ENCODE measurements at regions not wholly inside any gene's neighbourhood (a gene's known extent, or its start where the extent isn't known, plus 50 kb on each side); places are given as distances from the start of the nearest gene placed in this dataset.

- TF ChIP-seq, protein P1, sequence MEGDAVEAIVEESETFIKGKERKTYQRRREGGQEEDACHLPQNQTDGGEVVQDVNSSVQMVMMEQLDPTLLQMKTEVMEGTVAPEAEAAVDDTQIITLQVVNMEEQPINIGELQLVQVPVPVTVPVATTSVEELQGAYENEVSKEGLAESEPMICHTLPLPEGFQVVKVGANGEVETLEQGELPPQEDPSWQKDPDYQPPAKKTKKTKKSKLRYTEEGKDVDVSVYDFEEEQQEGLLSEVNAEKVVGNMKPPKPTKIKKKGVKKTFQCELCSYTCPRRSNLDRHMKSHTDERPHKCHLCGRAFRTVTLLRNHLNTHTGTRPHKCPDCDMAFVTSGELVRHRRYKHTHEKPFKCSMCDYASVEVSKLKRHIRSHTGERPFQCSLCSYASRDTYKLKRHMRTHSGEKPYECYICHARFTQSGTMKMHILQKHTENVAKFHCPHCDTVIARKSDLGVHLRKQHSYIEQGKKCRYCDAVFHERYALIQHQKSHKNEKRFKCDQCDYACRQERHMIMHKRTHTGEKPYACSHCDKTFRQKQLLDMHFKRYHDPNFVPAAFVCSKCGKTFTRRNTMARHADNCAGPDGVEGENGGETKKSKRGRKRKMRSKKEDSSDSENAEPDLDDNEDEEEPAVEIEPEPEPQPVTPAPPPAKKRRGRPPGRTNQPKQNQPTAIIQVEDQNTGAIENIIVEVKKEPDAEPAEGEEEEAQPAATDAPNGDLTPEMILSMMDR (IDR thresholded peaks at IDR 0.05; ENCODE audit: low read depth, low read length): no peak
- H3K4me3 ChIP-seq (replicated peaks in 1 of 2; ENCODE audit: low read depth in 2 of 2, low read length in 2 of 2): no peak overlapping the region
- DNase-seq (ENCODE audit: low read depth in 2 of 2): no peak
Observed at GRCh38 chr2:118638453-118638852, 209.0 kb downstream of the EN1 start.

DNA sequence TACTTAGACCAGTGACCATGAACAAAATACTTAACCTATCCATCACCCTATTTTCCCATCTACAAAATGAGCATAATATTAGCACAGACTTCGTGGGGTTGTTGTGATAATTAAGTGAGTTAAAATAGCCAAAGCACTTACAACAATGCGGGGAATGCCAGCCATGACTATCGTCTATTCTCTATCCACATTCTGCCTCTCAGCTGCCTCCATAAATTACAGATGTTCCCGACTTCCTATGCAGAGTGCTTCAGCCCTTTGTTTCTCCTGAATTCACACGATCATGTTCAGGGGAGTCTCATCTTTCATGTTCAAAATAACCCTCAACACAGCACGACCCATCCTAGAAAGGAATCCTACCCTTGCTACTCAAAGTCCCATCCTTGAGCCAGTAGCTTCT is 211.6 kb downstream of the EN1 start:
- TF ChIP-seq, protein P1 (IDR thresholded peaks at IDR 0.05; ENCODE audit: low read depth, low read length): no peak
- no peak overlapping the region for H3K4me3 ChIP-seq (replicated peaks in 1 of 2; ENCODE audit: low read depth in 2 of 2, low read length in 2 of 2)
- no peak for DNase-seq (ENCODE audit: low read depth in 2 of 2)

DNA sequence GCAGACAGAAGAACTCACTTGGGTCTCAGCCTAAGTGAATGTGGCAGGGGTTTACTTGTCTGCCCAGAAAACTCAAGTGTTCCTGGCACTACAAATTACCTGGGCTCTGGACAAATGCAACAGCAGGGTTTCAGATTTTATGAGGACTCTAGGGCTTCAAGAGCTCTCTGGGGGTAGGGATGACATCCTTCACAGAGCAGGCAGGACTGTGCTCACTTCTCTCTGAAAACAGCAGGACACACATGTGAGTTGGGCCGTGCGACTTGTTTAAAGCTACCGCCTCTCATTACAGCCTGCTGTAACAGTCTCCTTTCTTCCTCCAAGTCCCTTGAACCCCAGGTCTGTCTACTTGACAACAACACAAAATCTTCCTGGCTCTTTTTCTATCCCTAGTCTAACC is 212.6 kb downstream of the EN1 start:
- H3K4me3 ChIP-seq (replicated peaks in 1 of 2; ENCODE audit: low read depth in 2 of 2, low read length in 2 of 2): no peak overlapping the region
- TF ChIP-seq, protein P1 (IDR thresholded peaks at IDR 0.05; ENCODE audit: low read depth, low read length): no peak
- no peak for DNase-seq (ENCODE audit: low read depth in 2 of 2)

DNA sequence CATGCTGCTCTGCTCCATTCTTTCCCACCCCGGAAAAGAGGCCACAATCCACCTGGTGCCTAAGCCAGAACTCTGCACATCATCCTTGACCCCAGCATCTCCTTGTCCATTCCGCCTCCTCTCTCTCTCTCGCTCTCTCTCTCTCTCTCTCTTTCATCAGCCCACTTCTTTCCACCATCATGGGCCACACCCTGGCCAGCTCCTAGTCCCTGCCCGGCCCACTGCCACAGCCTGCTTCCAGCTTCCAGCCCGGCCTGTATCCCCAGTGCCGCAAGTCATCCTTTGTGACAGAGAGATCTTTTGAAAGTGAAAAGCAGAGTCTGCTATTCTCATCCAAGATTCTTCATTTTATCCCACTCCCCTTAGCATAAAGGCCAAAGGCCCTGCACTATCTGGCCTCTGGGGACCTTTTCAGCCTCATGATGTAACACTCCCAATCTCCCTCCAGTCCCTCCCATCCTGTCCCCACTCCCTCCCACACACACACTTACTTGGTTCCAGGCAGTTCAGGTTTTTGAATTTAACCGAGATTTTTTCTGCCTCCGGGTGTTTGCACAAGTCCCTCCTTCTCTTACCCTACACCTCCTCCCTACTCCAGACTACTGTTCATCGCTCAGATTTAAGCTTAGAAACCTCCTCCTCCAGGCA is 214.0 kb downstream of the EN1 start:
- TF ChIP-seq, protein P1 (IDR thresholded peaks at IDR 0.05; ENCODE audit: low read depth, low read length): no peak
- DNase-seq (ENCODE audit: low read depth in 2 of 2): no peak
- no peak overlapping the region for H3K4me3 ChIP-seq (replicated peaks in 1 of 2; ENCODE audit: low read depth in 2 of 2, low read length in 2 of 2)

DNA sequence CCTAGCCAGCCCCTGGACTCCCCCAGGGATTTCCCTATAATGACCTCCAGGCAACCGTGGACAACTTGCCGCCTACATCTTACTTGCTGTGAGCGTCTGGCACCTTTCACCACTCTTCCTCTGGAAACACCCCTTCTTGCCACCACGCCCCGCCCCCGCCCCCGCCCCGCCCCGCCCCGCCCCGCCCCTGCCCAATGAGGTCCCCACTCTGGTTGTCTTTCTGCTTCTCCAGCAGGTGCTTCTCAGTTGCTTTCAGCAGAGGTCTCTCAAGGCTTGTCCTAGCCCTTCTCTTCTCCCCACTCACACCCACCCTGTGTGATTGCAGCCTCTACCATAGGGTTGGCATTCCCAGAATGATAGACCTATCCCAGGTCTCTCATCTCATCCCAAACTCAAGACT is 214.5 kb downstream of the EN1 start:
- H3K4me3 ChIP-seq (replicated peaks in 1 of 2; ENCODE audit: low read depth in 2 of 2, low read length in 2 of 2): no peak overlapping the region
- TF ChIP-seq, protein P1 (IDR thresholded peaks at IDR 0.05; ENCODE audit: low read depth, low read length): no peak
- DNase-seq (ENCODE audit: low read depth in 2 of 2): no peak

DNA sequence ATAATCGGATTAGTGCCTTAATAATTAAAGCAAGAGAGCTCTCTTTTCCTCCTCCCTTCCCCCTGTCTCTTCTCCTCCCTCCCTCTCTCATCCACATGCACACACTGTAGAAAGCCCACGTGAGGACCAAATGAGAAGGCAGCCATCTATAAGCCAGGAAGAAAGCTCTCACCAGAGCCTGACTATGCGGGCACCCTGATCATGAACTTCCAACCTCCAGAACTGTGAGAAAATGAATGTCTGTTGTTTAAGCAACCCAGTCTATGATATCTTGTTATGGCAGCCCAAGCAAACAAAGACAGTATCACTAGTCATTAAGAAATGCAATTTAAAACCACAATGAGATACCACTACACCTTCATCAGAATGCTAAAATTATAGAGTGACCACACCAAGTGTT is 220.3 kb downstream of the EN1 start:
- no peak for DNase-seq (ENCODE audit: low read depth in 2 of 2)
- H3K4me3 ChIP-seq (replicated peaks in 1 of 2; ENCODE audit: low read depth in 2 of 2, low read length in 2 of 2): no peak overlapping the region
- TF ChIP-seq, protein P1 (IDR thresholded peaks at IDR 0.05; ENCODE audit: low read depth, low read length): no peak

GRCh38 chr2:118622913-118623312 is 224.5 kb downstream of the EN1 start:
- no peak for DNase-seq (ENCODE audit: low read depth in 2 of 2)
- no peak overlapping the region for H3K4me3 ChIP-seq (replicated peaks in 1 of 2; ENCODE audit: low read depth in 2 of 2, low read length in 2 of 2)
- TF ChIP-seq, protein P1 (IDR thresholded peaks at IDR 0.05; ENCODE audit: low read depth, low read length): no peak

Measured in cardiac fibroblast (primary cell).